PC-3 (cell line): ENCODE measurements at regions not wholly inside any gene's neighbourhood (a gene's known extent, or its start where the extent isn't known, plus 50 kb on each side); places are given as distances from the start of the nearest gene placed in this dataset.

Source experiments
- EZH2 ChIP-seq: fragments of 300-600 bp; sonication (generic); IDR thresholded peaks from one replicate; pipeline ENCODE4 v1.6.1; 2017; ENCODE audit warnings: antibody characterized with exemption, mild to moderate bottlenecking, low read length; ENCODE audit not compliant: unreplicated experiment
- EZH2phosphoT487 ChIP-seq: fragments of 300-600 bp; sonication (generic); IDR thresholded peaks from 2 replicates; pipeline ENCODE4 v1.6.1; 2018; ENCODE audit warnings: mild to moderate bottlenecking, antibody characterized with exemption, low read length, borderline replicate concordance
- TF ChIP-seq, protein P1 (sequence below): fragments of 300-600 bp; sonication (generic); conservative IDR thresholded peaks from 2 replicates; pipeline ENCODE4 v1.5.1; 2017; ENCODE audit warnings: antibody characterized with exemption, low read depth, mild to moderate bottlenecking, low read length

DNA sequence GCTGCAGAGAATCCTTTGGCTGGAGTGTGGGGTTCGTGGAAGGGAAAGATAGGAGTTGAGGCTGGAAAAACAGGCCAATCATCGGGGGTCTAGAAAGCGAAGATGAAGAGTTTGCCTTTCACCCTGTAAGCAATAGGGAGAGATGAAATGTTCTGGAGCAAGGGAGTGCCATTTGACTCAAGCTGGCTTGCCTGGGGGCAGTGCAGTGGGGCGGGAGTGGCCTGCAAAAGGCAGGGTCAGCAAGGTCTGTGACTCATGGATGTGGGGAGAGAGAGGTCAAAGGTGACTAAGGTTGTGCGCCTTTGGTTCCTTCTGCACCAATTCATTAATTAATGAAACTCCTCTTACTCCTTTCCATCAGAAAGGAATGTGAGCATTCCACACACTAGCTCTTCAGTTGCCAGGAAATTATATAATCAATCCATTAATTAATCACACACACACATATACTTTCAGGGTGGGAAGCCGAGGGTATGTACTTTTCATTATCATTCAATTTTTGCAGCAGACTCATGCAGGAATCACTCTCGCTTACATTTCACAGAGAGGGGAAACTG lies 227.6 kb downstream of the MYCN start:
- no peak for TF ChIP-seq EZH2
- TF ChIP-seq, protein P1, sequence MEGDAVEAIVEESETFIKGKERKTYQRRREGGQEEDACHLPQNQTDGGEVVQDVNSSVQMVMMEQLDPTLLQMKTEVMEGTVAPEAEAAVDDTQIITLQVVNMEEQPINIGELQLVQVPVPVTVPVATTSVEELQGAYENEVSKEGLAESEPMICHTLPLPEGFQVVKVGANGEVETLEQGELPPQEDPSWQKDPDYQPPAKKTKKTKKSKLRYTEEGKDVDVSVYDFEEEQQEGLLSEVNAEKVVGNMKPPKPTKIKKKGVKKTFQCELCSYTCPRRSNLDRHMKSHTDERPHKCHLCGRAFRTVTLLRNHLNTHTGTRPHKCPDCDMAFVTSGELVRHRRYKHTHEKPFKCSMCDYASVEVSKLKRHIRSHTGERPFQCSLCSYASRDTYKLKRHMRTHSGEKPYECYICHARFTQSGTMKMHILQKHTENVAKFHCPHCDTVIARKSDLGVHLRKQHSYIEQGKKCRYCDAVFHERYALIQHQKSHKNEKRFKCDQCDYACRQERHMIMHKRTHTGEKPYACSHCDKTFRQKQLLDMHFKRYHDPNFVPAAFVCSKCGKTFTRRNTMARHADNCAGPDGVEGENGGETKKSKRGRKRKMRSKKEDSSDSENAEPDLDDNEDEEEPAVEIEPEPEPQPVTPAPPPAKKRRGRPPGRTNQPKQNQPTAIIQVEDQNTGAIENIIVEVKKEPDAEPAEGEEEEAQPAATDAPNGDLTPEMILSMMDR: no peak
- no peak for TF ChIP-seq EZH2phosphoT487
